ENCODE measurements at regions not wholly inside any gene's neighbourhood (a gene's known extent, or its start where the extent isn't known, plus 50 kb on each side); places are given as distances from the start of the nearest gene placed in this dataset.

- Histone ChIP-seq H4K8ac (ENCODE audit: low read depth in 2 of 2, low read length in 2 of 2) (no peak overlapping the region), H3K79me1 (ENCODE audit: low read depth in 1 of 2, low read length in 2 of 2) (no peaks in the 10 kb centered on the region), H3K9me1 (ENCODE audit: insufficient read depth, low read length) (no peaks in the 10 kb centered on the region), H3K36me3 (ENCODE audit: control insufficient read depth, insufficient read depth, low read length) (no peaks in the 10 kb centered on the region), H2BK5ac (ENCODE audit: low read depth, low read length, poor library complexity, severe bottlenecking) (no peak overlapping the region), H3K56ac (ENCODE audit: extremely low read depth, insufficient read depth, low read length) (no peak overlapping the region), H4K5ac (ENCODE audit: low read depth, low read length) (no peak overlapping the region), H2AFZ (replicated peaks; ENCODE audit: low read length, poor library complexity) (no peak overlapping the region), H3K23ac (ENCODE audit: low read depth, low read length) (no peak overlapping the region), H4K91ac (ENCODE audit: insufficient read depth, low read depth, low read length) (no peak overlapping the region), H3K4me3 (ENCODE audit: insufficient read depth, low read depth, low read length) (no peak overlapping the region), H3K14ac (replicated peaks; ENCODE audit: low read depth, low read length) (no peak overlapping the region), H3K27ac (ENCODE audit: insufficient read depth, low read length) (no peak overlapping the region), H3K4ac (ENCODE audit: low read depth, low read length) (no peak overlapping the region), H2BK120ac (ENCODE audit: low read depth, low read length) (no peak overlapping the region), H3K27me3 (ENCODE audit: control insufficient read depth, insufficient read depth, low read length) (no peaks in the 10 kb centered on the region), H3K9ac (ENCODE audit: low read depth, low read length) (no peak overlapping the region), H2AK9ac (replicated peaks; ENCODE audit: low read depth, low read length, poor library complexity) (no peak overlapping the region), H3K9me3 (ENCODE audit: control insufficient read depth, insufficient read depth, low read length) (no peaks in the 10 kb centered on the region), H2BK20ac (ENCODE audit: low read depth, low read length) (no peak overlapping the region), H2BK15ac (ENCODE audit: low read depth, low read length) (no peak overlapping the region), H2AK5ac (ENCODE audit: low read depth, low read length) (no peak overlapping the region), H3K4me2 (ENCODE audit: low read depth, low read length) (no peak overlapping the region), H3K18ac (ENCODE audit: low read depth, low read length) (no peak overlapping the region), H4K20me1 (ENCODE audit: insufficient read depth, low read length) (no peaks in the 10 kb centered on the region), H3K4me1 (ENCODE audit: control insufficient read depth, insufficient read depth, low read length) (no peaks in the 10 kb centered on the region)
- DNase-seq (no peak), ATAC-seq (ENCODE audit: low read depth) (no peak)
- WGBS, 2 experiments (ENCODE audit: extremely low coverage in 2 of 2, insufficient read length in 1 of 2): no CpG with 5 or more reads among the region's 2 CpGs
- TF ChIP-seq ELK1 (IDR thresholded peaks at IDR 0.05; ENCODE audit: borderline replicate concordance, low read depth, low read length) (no peak), MAZ (IDR thresholded peaks at IDR 0.05; ENCODE audit: borderline replicate concordance, low read depth, low read length) (no peak), MXI1 (IDR thresholded peaks at IDR 0.05; ENCODE audit: borderline replicate concordance, low read depth, low read length) (no peak), CTCF (conservative IDR thresholded peaks at IDR 0.05; ENCODE audit: low read depth, low read length) (no peak), USF2 (IDR thresholded peaks at IDR 0.05; ENCODE audit: low read depth, low read length) (no peak), POLR2A (IDR thresholded peaks at IDR 0.05; ENCODE audit: low read depth, low read length) (no peak), BHLHE40 (IDR thresholded peaks at IDR 0.05; ENCODE audit: low read depth, low read length) (no peak), RCOR1 (IDR thresholded peaks at IDR 0.05; ENCODE audit: insufficient replicate concordance, low read length) (no peak), MAFK (IDR thresholded peaks at IDR 0.05; ENCODE audit: low read depth, low read length) (no peak), RFX5 (IDR thresholded peaks at IDR 0.05; ENCODE audit: low read depth, low read length) (no peak), CHD1 (IDR thresholded peaks at IDR 0.05; ENCODE audit: low read depth, low read length) (no peak)
- no TSS peak for BruUV-seq (replicated peaks)
- POLR2A ChIA-PET (ENCODE audit: unreplicated experiment): interaction anchor here (0.6 kb wide), 1 partner anchor 1818 kb away, joined by 3 read pairs; no protein-coding TSS in a partner anchor
- dilution Hi-C loops (cut with HindIII; ENCODE audit: low sequenced_read_pairs, unreplicated experiment) (no loop called here), in situ Hi-C loops (cut with MboI; ENCODE audit: low sequenced_read_pairs) (no loop called here), intact Hi-C loops (cut with micrococcal nuclease) (no loop called here)
- CTCF ChIA-PET: no interaction called here
Measured at GRCh38 chr18:50444539-50444938, 69.7 kb downstream of the SKA1 start.

All from IMR-90 (cell line).